H1 (cell line): ENCODE measurements at regions not wholly inside any gene's neighbourhood (a gene's known extent, or its start where the extent isn't known, plus 50 kb on each side); places are given as distances from the start of the nearest gene placed in this dataset.

ENCODE experiments used
- CTCF ChIA-PET: fragments of 300-600 bp; sonication (Branson Sonifier 250); formaldehyde crosslinking; loops from one replicate; lab custom pipeline; 2021; ENCODE audit not compliant: partially characterized antibody; lab: Charles Lee
- POLR2A ChIA-PET: fragments of 300-600 bp; sonication (Branson Sonifier 250); formaldehyde crosslinking; loops from one replicate; lab custom pipeline; 2021; ENCODE audit warnings: inconsistent platforms; ENCODE audit not compliant: partially characterized antibody; lab: Charles Lee
- DNase-seq, 2 experiments: peaks; one replicate each; pipeline versions ENCODE4 v3.0.0 to v3.0.0-alpha.2; 2010 to 2022; ENCODE audit warnings: low spot score in 2 of 2, low read depth in 1 of 2, mixed read lengths in 1 of 2
- FAIRE-seq: peaks from 2 replicates; lab custom pipeline; 2011; peaks lifted over from hg19 to GRCh38; lab: Jason Lieb, UNC
- H2AFZ ChIP-seq: 2 replicates; pipeline ENCODE4 v1.8.1; 2012; ENCODE audit warnings: low read length, inconsistent platforms
- H2AK5ac ChIP-seq: 2 replicates; pipeline ENCODE4 v1.6.1; 2013; ENCODE audit warnings: low read depth, low read length
- H2BK120ac ChIP-seq: replicated peaks from 2 replicates; pipeline ENCODE3; 2013; ENCODE audit warnings: low read depth, low read length, inconsistent platforms
- H2BK12ac ChIP-seq: 2 replicates; pipeline ENCODE4 v1.6.1; 2013; ENCODE audit warnings: low read depth, low read length
- H2BK15ac ChIP-seq: 2 replicates; pipeline ENCODE4 v1.6.1; 2013; ENCODE audit warnings: low read length
- H2BK20ac ChIP-seq: 2 replicates; pipeline ENCODE4 v1.6.1; 2013; ENCODE audit warnings: low read length
- H2BK5ac ChIP-seq: 2 replicates; pipeline ENCODE4 v1.6.1; 2013; ENCODE audit warnings: low read depth, low read length
- H3K14ac ChIP-seq: 2 replicates; pipeline ENCODE4 v1.6.1; 2013; ENCODE audit warnings: inconsistent platforms; ENCODE audit not compliant: insufficient read length
- H3K18ac ChIP-seq: 2 replicates; pipeline ENCODE4 v1.6.1; 2013; ENCODE audit warnings: low read length; ENCODE audit errors: extremely low read depth
- H3K23ac ChIP-seq: 2 replicates; pipeline ENCODE4 v1.6.1; 2013; ENCODE audit warnings: inconsistent platforms; ENCODE audit not compliant: insufficient read length
- H3K23me2 ChIP-seq: 2 replicates; pipeline ENCODE4 v1.6.1; 2013; ENCODE audit warnings: low read depth, low read length
- H3K27ac ChIP-seq: 2 replicates; pipeline ENCODE4 v1.6.1; 2011; ENCODE audit warnings: low read depth, low read length, inconsistent platforms
- H3K27me3 ChIP-seq, 4 experiments: replicated peaks in 1 of 4; 1 replicate in 1 of 4; 2 replicates in 3 of 4; pipeline versions ENCODE4 v1.6.1 to v1.8.1; 2011 to 2013; ENCODE audit warnings: low read length in 3 of 4, mild to moderate bottlenecking in 3 of 4, inconsistent platforms in 2 of 4, mixed read lengths in 2 of 4, moderate library complexity in 1 of 4; ENCODE audit not compliant: control insufficient read depth in 3 of 4, insufficient read depth in 3 of 4; ENCODE audit errors: extremely low read depth in 1 of 4
- H3K36me3 ChIP-seq, 4 experiments: 2 replicates each; pipeline versions ENCODE4 v1.6.1 to v1.8.1; 2011 to 2013; ENCODE audit warnings: mild to moderate bottlenecking in 4 of 4, low read length in 3 of 4, moderate library complexity in 2 of 4, control low read depth in 1 of 4, inconsistent platforms in 1 of 4; ENCODE audit not compliant: insufficient read depth in 4 of 4, control insufficient read depth in 2 of 4
- H3K4ac ChIP-seq: replicated peaks from 2 replicates; pipeline ENCODE3; 2013; ENCODE audit warnings: low read length, low read depth, mixed read lengths, inconsistent platforms; ENCODE audit not compliant: insufficient read length
- H3K4me1 ChIP-seq, 4 experiments: replicated peaks in 1 of 4; 1 replicate in 1 of 4; 2 replicates in 3 of 4; pipeline versions ENCODE4 v1.6.1 to v1.8.1; 2011 to 2013; ENCODE audit warnings: low read length in 3 of 4, inconsistent platforms in 2 of 4, mixed read lengths in 1 of 4; ENCODE audit not compliant: insufficient read depth in 4 of 4, control insufficient read depth in 3 of 4
- H3K4me2 ChIP-seq, 2 experiments: 2 replicates each; pipeline versions ENCODE4 v1.6.1 to v1.8.1; 2011 to 2013; ENCODE audit warnings: low read depth in 2 of 2, low read length in 2 of 2, control low read depth in 1 of 2, inconsistent platforms in 1 of 2, mild to moderate bottlenecking in 1 of 2; ENCODE audit not compliant: insufficient read depth in 1 of 2
- H3K4me3 ChIP-seq, 4 experiments: fragments of 200-600, 300-600 bp in 1 of 4; sonication (generic), shearing (Covaris generic), sonication (Bioruptor Twin) in 1 of 4; 2 replicates each; pipeline versions ENCODE4 v1.5.1 to v1.8.1; 2011 to 2016; ENCODE audit warnings: low read length in 4 of 4, low read depth in 3 of 4, control low read depth in 2 of 4, inconsistent platforms in 2 of 4, mild to moderate bottlenecking in 2 of 4, mixed read lengths in 1 of 4, moderate library complexity in 1 of 4; ENCODE audit not compliant: insufficient read depth in 2 of 4; ENCODE audit errors: extremely low read depth in 1 of 4
- H3K56ac ChIP-seq: replicated peaks from 2 replicates; pipeline ENCODE3; 2013; ENCODE audit warnings: low read depth, mild to moderate bottlenecking, mixed read lengths, low read length, inconsistent platforms; ENCODE audit not compliant: insufficient read length
- H3K79me1 ChIP-seq: 2 replicates; pipeline ENCODE4 v1.6.1; 2013; ENCODE audit warnings: low read depth, low read length, control low read depth
- H3K79me2 ChIP-seq, 2 experiments: 2 replicates each; pipeline versions ENCODE4 v1.6.1 to v1.8.1; 2012 to 2013; ENCODE audit warnings: low read length in 2 of 2, mild to moderate bottlenecking in 2 of 2, inconsistent platforms in 1 of 2; ENCODE audit not compliant: insufficient read depth in 2 of 2, control insufficient read depth in 1 of 2
- H3K9ac ChIP-seq, 4 experiments: replicated peaks in 1 of 4; 1 replicate in 1 of 4; 2 replicates in 3 of 4; pipeline versions ENCODE4 v1.6.1 to v1.8.1; 2011 to 2013; ENCODE audit warnings: low read depth in 3 of 4, low read length in 3 of 4, control low read depth in 2 of 4, mild to moderate bottlenecking in 2 of 4, moderate library complexity in 2 of 4, inconsistent platforms in 1 of 4; ENCODE audit errors: extremely low read depth in 1 of 4
- H3K9me3 ChIP-seq, 2 experiments: 2 replicates each; pipeline versions ENCODE4 v1.6.1 to v1.8.1; 2012 to 2013; ENCODE audit warnings: mild to moderate bottlenecking in 2 of 2, moderate library complexity in 2 of 2, control low read depth in 1 of 2, inconsistent platforms in 1 of 2, low read depth in 1 of 2, low read length in 1 of 2, mixed read lengths in 1 of 2; ENCODE audit not compliant: insufficient read depth in 2 of 2
- H4K20me1 ChIP-seq, 2 experiments: replicated peaks in 1 of 2; 2 replicates each; pipeline versions ENCODE3 to v1.8.1; 2011 to 2013; ENCODE audit warnings: inconsistent platforms in 2 of 2, low read length in 2 of 2, mild to moderate bottlenecking in 1 of 2; ENCODE audit not compliant: insufficient read depth in 2 of 2, control insufficient read depth in 1 of 2
- H4K5ac ChIP-seq: 2 replicates; pipeline ENCODE4 v1.6.1; 2013; ENCODE audit warnings: low read length, low read depth, mixed read lengths, inconsistent platforms; ENCODE audit not compliant: insufficient read length
- H4K8ac ChIP-seq: 2 replicates; pipeline ENCODE4 v1.8.0; 2013; ENCODE audit warnings: mild to moderate bottlenecking, moderate library complexity, low read length, inconsistent platforms; ENCODE audit not compliant: insufficient read depth; ENCODE audit errors: extremely low read depth
- H4K91ac ChIP-seq: replicated peaks from 2 replicates; pipeline ENCODE3; 2013; ENCODE audit warnings: low read length, mixed read lengths, inconsistent platforms; ENCODE audit not compliant: insufficient read length
- CTCF ChIP-seq, 3 experiments: IDR thresholded peaks; 1 replicate in 2 of 3; 2 replicates in 1 of 3; pipeline versions ENCODE4 v1.5.1 to v1.6.1; 2011; ENCODE audit warnings: low read length in 3 of 3, mild to moderate bottlenecking in 3 of 3, inconsistent platforms in 2 of 3, low read depth in 1 of 3, moderate library complexity in 1 of 3; ENCODE audit not compliant: insufficient read depth in 1 of 3; ENCODE audit errors: control extremely low read depth in 1 of 3
- KDM4A ChIP-seq: IDR thresholded peaks from one replicate; pipeline ENCODE4 v1.7.1; 2012; ENCODE audit warnings: low read depth, mild to moderate bottlenecking, moderate library complexity, low read length, inconsistent platforms; ENCODE audit not compliant: severe bottlenecking
- MAFK ChIP-seq: IDR thresholded peaks from 2 replicates; pipeline ENCODE4 v1.6.1; 2012; ENCODE audit warnings: low read depth, mild to moderate bottlenecking, improper control_type of control experiment, low read length
- PHF8 ChIP-seq: fragments of 200-600 bp; sonication (generic); conservative IDR thresholded peaks from 2 replicates; pipeline ENCODE4 v1.7.1; 2012; ENCODE audit warnings: low read depth, mild to moderate bottlenecking, inconsistent platforms, low read length, moderate library complexity
- RNF2 ChIP-seq: fragments of 200-900, 300-1000 bp; sonication (generic); IDR thresholded peaks from 2 replicates; pipeline ENCODE4 v1.7.1; 2016; ENCODE audit warnings: borderline replicate concordance, low read depth, mild to moderate bottlenecking, antibody characterized with exemption, low read length; ENCODE audit not compliant: poor library complexity, severe bottlenecking; ENCODE audit errors: missing control alignments
- TAF7 ChIP-seq: optimal IDR thresholded peaks from 2 replicates; pipeline ENCODE3; 2011; ENCODE audit warnings: low read depth, mild to moderate bottlenecking, inconsistent platforms, low read length, moderate library complexity, borderline replicate concordance
- YY1 ChIP-seq: IDR thresholded peaks from 2 replicates; pipeline ENCODE4 v1.6.1; 2011; ENCODE audit warnings: low read depth, mild to moderate bottlenecking, low read length
- WGBS, 2 experiments: shearing (Covaris generic) in 1 of 2; methylation state at CpG; one replicate each; pipeline versions ENCODE4 v1.1.6 to v1.1.7; 2013 to 2015; ENCODE audit warnings: low lambda C conversion rate in 2 of 2, mixed read lengths in 2 of 2, inconsistent platforms in 1 of 2, low coverage in 1 of 2, missing lambda C conversion rate in 1 of 2; ENCODE audit not compliant: insufficient replicate concordance in 2 of 2, insufficient coverage in 1 of 2, insufficient read length in 1 of 2; ENCODE audit errors: extremely low coverage in 1 of 2, missing lambda C conversion rate in 1 of 2; 5-methylcytosine and 5-hydroxymethylcytosine counted together

GRCh38 chr5:87850843-87851242 is 417.8 kb downstream of the TMEM161B start:
- H3K27ac ChIP-seq: no peak overlapping the region
- H2BK12ac ChIP-seq: no peak overlapping the region
- no peak overlapping the region for H4K5ac ChIP-seq
- H3K14ac ChIP-seq: no peak overlapping the region
- 82% methylated on average over 3 of the region's 3 CpGs; no CpG with 5 or more reads in 1 of the 2 experiments for WGBS, 2 experiments
- H3K4me1 ChIP-seq: peaks cover 0 to 4% (median 0%) of the 10 kb centered on the region in 4 experiments; a peak in 1 of 7 replicates
- no peak overlapping the region for H2BK5ac ChIP-seq
- no peak overlapping the region for H2BK20ac ChIP-seq
- ChIA-PET POLR2A (no interaction called here), CTCF (interaction anchor here (0.6 to 1.5 kb wide), 2 partner anchors 11 to 363 kb away, joined by 4 to 7 read pairs; no protein-coding TSS in a partner anchor)
- no peaks in the 10 kb centered on the region for H4K20me1 ChIP-seq
- H3K9ac ChIP-seq: no peak overlapping the region
- H4K91ac ChIP-seq: no peak overlapping the region
- no peak overlapping the region for H3K4me3 ChIP-seq
- no peak overlapping the region for H4K8ac ChIP-seq
- no peaks in the 10 kb centered on the region for H3K9me3 ChIP-seq
- H2AFZ ChIP-seq: no peak overlapping the region
- H3K23me2 ChIP-seq: no peaks in the 10 kb centered on the region
- no peak overlapping the region for H3K18ac ChIP-seq
- FAIRE-seq (no peak), DNase-seq (no peak)
- no peak overlapping the region for H3K56ac ChIP-seq
- no peak overlapping the region for H3K23ac ChIP-seq
- no peak overlapping the region for H3K4ac ChIP-seq
- no peak overlapping the region for H2BK15ac ChIP-seq
- no peak overlapping the region for H2AK5ac ChIP-seq
- H3K27me3 ChIP-seq: no peaks in the 10 kb centered on the region
- no peak overlapping the region for H3K4me2 ChIP-seq
- no peaks in the 10 kb centered on the region for H3K79me1 ChIP-seq
- H3K36me3 ChIP-seq: no peaks in the 10 kb centered on the region
- H2BK120ac ChIP-seq: no peak overlapping the region
- TF ChIP-seq CTCF (IDR thresholded peaks at IDR 0.05; ENCODE audit: control extremely low read depth in 1 of 3, insufficient read depth in 1 of 3, low read depth in 1 of 3, low read length in 3 of 3) (no peak), YY1 (no peak), RNF2 (no peak), MAFK (no peak), TAF7 (no peak), KDM4A (no peak), PHF8 (no peak)
- no peaks in the 10 kb centered on the region for H3K79me2 ChIP-seq
